ENCODE measurements at regions not wholly inside any gene's neighbourhood (a gene's known extent, or its start where the extent isn't known, plus 50 kb on each side); places are given as distances from the start of the nearest gene placed in this dataset.
"Not testable (repeated sequence)": the region's sequence is repeated elsewhere in the genome, so short reads cannot be mapped to it uniquely, and the experiment has no call there.

DNA sequence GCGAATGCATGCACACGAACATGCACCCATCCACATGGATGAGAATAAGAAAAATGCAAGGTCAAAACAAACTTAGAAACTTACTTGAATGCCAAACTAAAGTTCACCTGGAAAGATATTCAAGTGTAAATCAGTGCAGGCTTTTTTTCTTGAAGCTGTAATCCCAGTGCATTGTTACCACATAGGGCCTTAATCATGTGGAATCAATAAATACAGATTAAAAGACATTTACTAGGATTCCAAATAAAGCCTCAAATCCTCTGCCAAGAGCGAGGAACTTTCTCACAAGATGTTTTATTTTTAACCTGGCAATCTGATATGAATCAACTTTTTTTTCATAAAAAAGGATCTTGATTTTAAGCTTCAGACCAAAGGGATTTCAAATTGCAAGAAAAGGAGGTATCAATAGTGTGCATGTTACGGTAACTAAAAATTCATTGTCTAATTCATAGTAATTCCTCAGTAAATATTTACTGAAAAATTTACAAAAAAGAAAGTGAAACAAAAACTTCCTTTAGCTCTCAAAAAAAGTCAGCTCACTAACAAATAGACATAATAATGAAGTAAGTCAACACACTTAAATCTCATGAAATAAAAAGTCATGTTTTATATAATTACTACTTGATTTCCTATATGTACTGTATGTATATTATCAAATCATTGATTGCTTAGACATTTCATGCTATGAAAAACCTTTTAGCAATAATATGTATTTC lies 978.6 kb downstream of the PLOD2 start:
- no peak for DNase-seq (ENCODE audit: low read depth)

- no peak for DNase-seq (ENCODE audit: low read depth)
Measured at GRCh38 chr3:145183261-145183660, 977.7 kb downstream of the PLOD2 start.

GRCh38 chr3:145188079-145188770 lies 972.8 kb downstream of the PLOD2 start:
- no peak for DNase-seq (ENCODE audit: low read depth)

DNA sequence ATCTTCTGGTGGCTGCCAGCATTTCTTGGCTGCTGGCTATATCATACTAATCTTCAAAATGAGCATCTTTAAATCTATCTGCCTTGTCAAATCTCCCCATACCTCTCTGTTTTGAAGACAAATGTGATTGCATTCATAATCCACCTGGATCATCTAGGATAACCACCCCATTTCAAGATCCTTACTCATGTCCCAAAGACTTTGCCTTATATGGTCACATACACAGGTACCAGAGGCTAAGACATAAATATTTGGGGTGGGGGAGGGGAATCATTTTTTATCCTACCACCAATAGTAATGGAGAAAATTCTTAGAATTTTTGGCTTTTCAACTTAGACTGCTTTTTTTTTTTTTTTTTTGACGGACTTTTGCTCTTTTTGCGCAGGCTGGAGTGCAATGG lies 970.8 kb downstream of the PLOD2 start:
- no peak for DNase-seq (ENCODE audit: low read depth)

GRCh38 chr3:145190761-145191160 lies 970.2 kb downstream of the PLOD2 start:
- no peak for DNase-seq (ENCODE audit: low read depth)

DNA sequence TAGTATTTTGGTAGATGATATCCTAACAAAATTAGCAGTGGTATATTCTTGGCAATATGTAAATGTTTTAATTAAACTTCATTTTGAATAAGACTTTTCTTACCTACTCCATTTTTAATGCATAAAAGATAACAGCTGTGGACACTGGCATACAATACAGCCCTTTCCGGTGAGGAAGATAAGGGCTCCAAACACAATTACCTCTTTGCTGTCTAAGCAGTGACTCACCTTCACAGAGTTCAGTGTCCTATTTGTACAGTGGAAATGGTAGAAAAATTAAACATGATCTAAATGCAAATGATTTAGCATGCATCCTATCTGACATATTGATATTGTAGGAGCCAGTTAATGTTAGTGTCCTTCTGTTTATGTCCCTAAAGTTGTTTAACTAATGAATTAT lies 969.4 kb downstream of the PLOD2 start:
- no peak for DNase-seq (ENCODE audit: low read depth)

- no peak for DNase-seq (ENCODE audit: low read depth)
Measured at GRCh38 chr3:145197051-145197820, 963.7 kb downstream of the PLOD2 start.

DNA sequence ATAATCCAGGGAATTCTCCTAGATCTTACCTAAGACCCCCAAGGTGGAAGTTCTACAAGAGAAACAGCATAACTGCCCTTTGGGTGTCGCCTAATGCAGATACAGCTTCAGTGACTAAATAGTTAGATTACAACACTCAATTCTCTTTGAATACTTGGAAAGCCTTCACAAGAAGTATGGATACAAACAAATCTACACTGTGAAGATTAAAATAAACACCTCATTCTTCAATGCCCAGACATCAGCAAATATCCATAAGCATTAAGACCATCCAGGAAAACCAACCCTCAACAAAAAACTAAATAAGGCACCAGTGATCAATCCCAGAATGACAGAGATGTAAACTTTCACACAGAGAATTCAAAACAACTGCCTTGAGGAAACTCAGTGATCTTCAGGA lies 963.2 kb downstream of the PLOD2 start:
- no peak for DNase-seq (ENCODE audit: low read depth)

GRCh38 chr3:145209561-145209960 lies 951.4 kb downstream of the PLOD2 start:
- DNase-seq (ENCODE audit: low read depth) = no peak

DNA sequence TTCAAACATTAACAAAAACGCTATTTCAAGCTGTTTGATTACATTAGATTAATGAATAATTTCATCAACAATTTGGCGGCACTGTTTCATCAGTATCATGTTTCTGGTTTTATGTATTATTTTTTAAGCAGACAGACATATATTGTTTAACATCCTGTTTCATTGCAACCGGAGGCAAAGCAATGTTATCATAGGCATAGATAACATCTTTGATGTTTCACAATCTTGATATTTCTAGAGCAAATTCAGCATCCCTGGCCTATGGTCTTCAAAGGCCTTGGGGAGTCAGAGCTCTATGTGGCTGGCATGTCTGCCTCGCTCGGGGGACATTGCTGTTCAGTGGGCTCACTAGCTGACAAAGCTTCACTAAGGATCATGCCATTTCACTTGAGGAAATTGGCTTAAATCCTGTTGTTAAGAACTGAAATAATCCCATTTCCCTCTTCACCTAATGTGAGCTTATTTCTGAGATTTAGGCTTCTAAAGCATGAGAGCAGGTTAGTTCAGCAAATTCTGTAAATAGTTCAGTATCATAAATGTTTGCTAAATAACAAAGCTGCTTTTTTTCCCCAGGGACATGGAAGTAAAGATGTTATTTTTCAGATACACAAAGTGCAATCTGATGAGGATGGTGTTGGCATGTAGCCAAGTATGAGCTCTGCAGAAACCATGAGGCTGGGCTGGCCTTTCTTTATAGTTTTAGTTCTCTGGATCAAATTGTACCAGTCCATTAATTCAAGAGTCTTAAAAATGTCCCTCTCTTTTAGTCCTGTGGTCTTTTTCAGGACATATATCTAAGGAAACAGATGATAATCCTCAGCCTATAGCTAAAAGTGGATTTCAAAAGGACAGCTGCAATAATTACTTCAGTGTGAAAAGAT lies 941.4 kb downstream of the PLOD2 start:
- no peak for DNase-seq (ENCODE audit: low read depth)

- no peak for DNase-seq (ENCODE audit: low read depth)
Measured at GRCh38 chr3:145224886-145225285, 936.1 kb downstream of the PLOD2 start.

- peak; percentile 21 for DNase-seq (ENCODE audit: low read depth)
Measured at GRCh38 chr3:145243875-145244274, 917.1 kb downstream of the PLOD2 start.

DNA sequence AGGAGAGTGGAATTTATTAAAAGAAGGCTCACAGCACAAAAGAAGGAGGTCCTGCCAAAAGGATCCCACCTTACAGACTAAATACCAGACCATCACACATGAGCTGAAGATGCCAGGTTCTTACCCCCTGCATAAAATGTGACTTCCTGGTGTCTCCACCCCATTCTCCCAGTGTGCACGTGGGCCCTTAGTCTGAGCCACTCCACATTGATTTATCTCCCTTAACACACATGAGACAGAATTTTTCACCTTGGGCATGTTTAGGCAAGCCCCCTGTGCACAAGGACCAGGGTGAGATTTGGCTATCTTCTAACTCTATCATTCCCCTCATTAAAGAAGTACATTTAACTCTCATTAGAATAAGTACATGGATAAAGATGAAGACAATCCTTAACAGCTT lies 916.7 kb downstream of the PLOD2 start:
- no peak for DNase-seq (ENCODE audit: low read depth)

GRCh38 chr3:145246291-145246690 lies 914.7 kb downstream of the PLOD2 start:
- no peak for DNase-seq (ENCODE audit: low read depth)

DNA sequence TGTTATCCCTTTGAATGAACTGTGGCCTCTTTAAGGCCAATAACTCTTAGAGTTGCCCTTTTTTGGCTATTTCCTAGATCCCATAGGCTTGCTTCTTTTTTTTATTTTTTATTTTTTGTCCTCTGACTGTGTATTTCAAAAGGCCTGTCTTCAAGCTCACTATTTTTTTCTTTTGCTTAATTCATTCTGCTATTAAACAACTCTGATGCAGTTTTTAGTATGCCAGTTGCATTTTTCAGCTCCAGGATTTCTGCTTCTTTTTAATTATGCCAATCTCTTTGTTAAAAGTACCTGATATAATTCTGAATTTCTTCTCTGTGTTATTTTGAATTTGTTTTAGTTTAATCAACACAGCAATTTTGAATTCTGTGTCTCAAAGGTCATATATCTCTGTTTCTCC lies 912.1 kb downstream of the PLOD2 start:
- no peak for DNase-seq (ENCODE audit: low read depth)

GRCh38 chr3:145251311-145251710 lies 909.7 kb downstream of the PLOD2 start:
- DNase-seq (ENCODE audit: low read depth) = no peak

DNA sequence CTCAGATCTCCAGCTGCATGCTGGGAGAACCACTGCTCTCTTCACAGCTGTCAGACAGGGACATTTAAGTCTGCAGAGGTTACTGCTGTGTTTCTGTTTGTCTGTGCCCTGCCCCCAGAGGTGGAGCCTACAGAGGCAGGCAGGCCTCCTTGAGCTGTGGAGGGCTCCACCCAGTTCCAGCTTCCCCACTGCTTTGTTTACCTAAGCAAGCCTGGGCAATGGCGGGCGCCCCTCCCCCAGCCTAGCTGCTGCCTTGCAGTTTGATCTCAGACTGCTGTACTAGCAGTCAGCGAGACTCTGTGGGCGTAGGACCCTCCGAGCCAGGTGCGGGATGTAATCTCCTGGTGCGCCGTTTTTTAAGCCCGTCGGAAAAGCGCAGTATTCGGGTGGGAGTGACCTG lies 903.0 kb downstream of the PLOD2 start:
- not testable (repeated sequence) for DNase-seq (ENCODE audit: low read depth)

- DNase-seq (ENCODE audit: low read depth) = no peak
Measured at GRCh38 chr3:145259166-145259880, 901.7 kb downstream of the PLOD2 start.

- not testable (repeated sequence) for DNase-seq (ENCODE audit: low read depth)
Measured at GRCh38 chr3:145263458-145263857, 897.5 kb downstream of the PLOD2 start.

GRCh38 chr3:145266368-145266767 lies 894.6 kb downstream of the PLOD2 start:
- no peak for DNase-seq (ENCODE audit: low read depth)

DNA sequence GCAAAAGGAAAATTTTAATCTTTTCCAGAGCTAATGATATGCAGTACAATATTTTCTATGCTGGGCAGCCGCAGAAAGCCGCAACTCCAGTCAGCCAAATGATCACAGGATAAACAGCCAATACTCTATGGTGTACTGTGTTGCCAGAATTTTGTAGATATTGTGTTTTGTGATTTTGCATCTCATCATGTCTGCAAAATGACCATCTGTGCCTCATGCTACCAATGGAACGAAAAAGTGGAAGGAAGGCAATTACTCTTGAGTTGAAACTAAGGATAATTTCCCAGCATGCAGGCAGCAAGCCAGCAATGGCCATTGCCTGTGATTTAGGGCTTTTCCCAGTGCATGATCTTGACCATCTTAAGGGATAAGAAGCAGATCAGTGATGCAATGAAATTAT lies 891.9 kb downstream of the PLOD2 start:
- DNase-seq (ENCODE audit: low read depth) = no peak

Measured in GM04503 (cell line).